DND-41 (cell line): ENCODE measurements at regions not wholly inside any gene's neighbourhood (a gene's known extent, or its start where the extent isn't known, plus 50 kb on each side); places are given as distances from the start of the nearest gene placed in this dataset.
"Not testable (repeated sequence)": the region's sequence is repeated elsewhere in the genome, so short reads cannot be mapped to it uniquely, and the experiment has no call there.

ENCODE experiments used
- ATAC-seq: fragments of 200-7000 bp; cut with Tn5 transposase; 3 replicates; pipeline ENCODE4 v1.9.1; 2021; ENCODE audit warnings: low read depth; ENCODE audit not compliant: insufficient read depth
- DNase-seq: peaks from one replicate; pipeline ENCODE4 v3.0.0-alpha.2; 2020
- H2AFZ ChIP-seq: 2 replicates; pipeline ENCODE4 v1.6.0; 2012; ENCODE audit warnings: low read depth, low read length
- H3K27ac ChIP-seq: 2 replicates; pipeline ENCODE4 v1.5.1; 2012; ENCODE audit warnings: low read length, inconsistent platforms
- H3K27me3 ChIP-seq: fragments of 200-600 bp; sonication (generic); 2 replicates; pipeline ENCODE4 v1.6.0; 2012; ENCODE audit warnings: low read length, mild to moderate bottlenecking, inconsistent platforms; ENCODE audit not compliant: insufficient read depth, poor library complexity
- H3K36me3 ChIP-seq: 2 replicates; pipeline ENCODE4 v1.5.1; 2012; ENCODE audit warnings: low read length, inconsistent platforms; ENCODE audit not compliant: insufficient read depth
- H3K4me1 ChIP-seq: 2 replicates; pipeline ENCODE4 v1.5.1; 2012; ENCODE audit warnings: mild to moderate bottlenecking, low read length; ENCODE audit not compliant: insufficient read depth
- H3K4me2 ChIP-seq: 2 replicates; pipeline ENCODE4 v1.6.0; 2012; ENCODE audit warnings: mild to moderate bottlenecking, moderate library complexity, low read length, inconsistent platforms; ENCODE audit not compliant: insufficient read depth
- H3K4me3 ChIP-seq, 2 experiments: fragments of 200-600 bp in 1 of 2; shearing (Covaris generic) in 1 of 2; 2 replicates each; pipeline ENCODE4 v1.5.1; 2012 to 2016; ENCODE audit warnings: inconsistent platforms in 2 of 2, low read length in 2 of 2, mild to moderate bottlenecking in 2 of 2, low read depth in 1 of 2, moderate library complexity in 1 of 2
- H3K79me2 ChIP-seq: 2 replicates; pipeline ENCODE4 v1.6.0; 2012; ENCODE audit warnings: low read length, inconsistent platforms; ENCODE audit not compliant: insufficient read depth
- H3K9ac ChIP-seq: 2 replicates; pipeline ENCODE4 v1.6.0; 2012; ENCODE audit warnings: low read depth, mild to moderate bottlenecking, inconsistent platforms, low read length, moderate library complexity
- H3K9me3 ChIP-seq: 2 replicates; pipeline ENCODE4 v1.5.1; 2012; ENCODE audit warnings: low read length, moderate library complexity, mild to moderate bottlenecking, inconsistent platforms; ENCODE audit not compliant: insufficient read depth, severe bottlenecking
- H4K20me1 ChIP-seq: 2 replicates; pipeline ENCODE4 v1.6.0; 2012; ENCODE audit warnings: low read length; ENCODE audit not compliant: insufficient read depth

GRCh38 chr16:33128982-33129634 lies 64.9 kb upstream of the TP53TG3C start:
- peak; percentile 72 for ATAC-seq
- not testable (repeated sequence) for DNase-seq, H3K4me3 ChIP-seq, H3K4me1 ChIP-seq, H3K9me3 ChIP-seq, H4K20me1 ChIP-seq, H3K27ac ChIP-seq, H3K27me3 ChIP-seq, H3K79me2 ChIP-seq, H3K36me3 ChIP-seq, H2AFZ ChIP-seq, H3K4me2 ChIP-seq, H3K9ac ChIP-seq
